Esophagus muscularis mucosa (tissue), 4 donors: ENCODE measurements at regions not wholly inside any gene's neighbourhood (a gene's known extent, or its start where the extent isn't known, plus 50 kb on each side); places are given as distances from the start of the nearest gene placed in this dataset.

Experiments used
- DNase-seq: peaks from one replicate; pipeline ENCODE4 v3.0.0-alpha.2; 2017; ENCODE audit errors: extremely low spot score
- H3K27ac ChIP-seq, 4 donors: fragments of 200-600 bp; sonication (generic); replicated peaks in 1 of 4; 1 replicate in 3 of 4; 2 replicates in 1 of 4; pipeline ENCODE4 v1.5.1; 2016 to 2019; ENCODE audit warnings: mild to moderate bottlenecking in 1 of 4
- H3K27me3 ChIP-seq, 4 donors: fragments of 200-600 bp; sonication (generic); one replicate each; pipeline versions ENCODE4 v1.5.1 to v1.6.0; 2016 to 2019
- H3K36me3 ChIP-seq, 4 donors: fragments of 200-600 bp; sonication (generic); one replicate each; pipeline ENCODE4 v1.5.1; 2016 to 2019
- H3K4me1 ChIP-seq, 4 donors: fragments of 200-600 bp; sonication (generic); one replicate each; pipeline ENCODE4 v1.5.1; 2016 to 2019
- H3K4me3 ChIP-seq, 4 donors: fragments of 200-600 bp; sonication (generic); 1 replicate in 2 of 4; 2 replicates in 2 of 4; pipeline ENCODE4 v1.5.1; 2016 to 2019; ENCODE audit warnings: mild to moderate bottlenecking in 4 of 4, moderate library complexity in 1 of 4
- H3K9me3 ChIP-seq, 4 donors: fragments of 200-600 bp; sonication (generic); 1 replicate in 3 of 4; 2 replicates in 1 of 4; pipeline ENCODE4 v1.5.1; 2016 to 2019
- EP300 ChIP-seq: sonication (generic); formaldehyde crosslinking; IDR thresholded peaks from one replicate; pipeline ENCODE4 v1.6.1; 2017; ENCODE audit warnings: antibody characterized with exemption
- POLR2A ChIP-seq: fragments of 450-650 bp; IDR thresholded peaks from one replicate; pipeline ENCODE4 v1.6.1; 2017; ENCODE audit warnings: antibody characterized with exemption, moderate library complexity, mild to moderate bottlenecking, low read depth
- POLR2AphosphoS5 ChIP-seq, 2 donors: sonication (generic); formaldehyde crosslinking; IDR thresholded peaks; one replicate each; pipeline ENCODE4 v1.6.1; 2017; ENCODE audit warnings: antibody characterized with exemption in 2 of 2
- WGBS: methylation state at CpG from one replicate; pipeline ENCODE4 v1.1.5; 2018; 5-methylcytosine and 5-hydroxymethylcytosine counted together
- intact Hi-C: fragments of 100-400 bp; cut with DNase I; formaldehyde crosslinking; loops from one replicate; pipeline ENCODE4 v1.15.1; 2023
- TF ChIP-seq, protein P1 (sequence below), 3 experiments: fragments of 200-600 bp in 2 of 3; fragments of 450-650 bp in 1 of 3; sonication (generic) in 2 of 3; IDR thresholded peaks; one replicate each; pipeline ENCODE4 v1.5.1; 2017 to 2019; ENCODE audit warnings: antibody characterized with exemption in 3 of 3, mild to moderate bottlenecking in 2 of 3, moderate library complexity in 1 of 3

- TF ChIP-seq, protein P1, sequence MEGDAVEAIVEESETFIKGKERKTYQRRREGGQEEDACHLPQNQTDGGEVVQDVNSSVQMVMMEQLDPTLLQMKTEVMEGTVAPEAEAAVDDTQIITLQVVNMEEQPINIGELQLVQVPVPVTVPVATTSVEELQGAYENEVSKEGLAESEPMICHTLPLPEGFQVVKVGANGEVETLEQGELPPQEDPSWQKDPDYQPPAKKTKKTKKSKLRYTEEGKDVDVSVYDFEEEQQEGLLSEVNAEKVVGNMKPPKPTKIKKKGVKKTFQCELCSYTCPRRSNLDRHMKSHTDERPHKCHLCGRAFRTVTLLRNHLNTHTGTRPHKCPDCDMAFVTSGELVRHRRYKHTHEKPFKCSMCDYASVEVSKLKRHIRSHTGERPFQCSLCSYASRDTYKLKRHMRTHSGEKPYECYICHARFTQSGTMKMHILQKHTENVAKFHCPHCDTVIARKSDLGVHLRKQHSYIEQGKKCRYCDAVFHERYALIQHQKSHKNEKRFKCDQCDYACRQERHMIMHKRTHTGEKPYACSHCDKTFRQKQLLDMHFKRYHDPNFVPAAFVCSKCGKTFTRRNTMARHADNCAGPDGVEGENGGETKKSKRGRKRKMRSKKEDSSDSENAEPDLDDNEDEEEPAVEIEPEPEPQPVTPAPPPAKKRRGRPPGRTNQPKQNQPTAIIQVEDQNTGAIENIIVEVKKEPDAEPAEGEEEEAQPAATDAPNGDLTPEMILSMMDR (IDR thresholded peaks at IDR 0.05): no peak
- TF ChIP-seq EP300 (no peak), POLR2AphosphoS5 (IDR thresholded peaks at IDR 0.05) (no peak)
- H3K27ac ChIP-seq: no peak overlapping the region
- WGBS: 66% methylated on average over 4 of the region's 6 CpGs
Observed at GRCh38 chr7:145082366-145083161, 246.7 kb upstream of the TPK1 start.

GRCh38 chr7:145065473-145065872, 229.6 kb upstream of the TPK1 start:
- intact Hi-C loops: no loop called here
- WGBS: 56% methylated on average over 2 of the region's 2 CpGs
- no peak for TF ChIP-seq POLR2AphosphoS5 (IDR thresholded peaks at IDR 0.05)
- no peak for TF ChIP-seq POLR2A
- TF ChIP-seq, protein P1 (IDR thresholded peaks at IDR 0.05): no peak
- TF ChIP-seq EP300: no peak
- no peak for DNase-seq
- H3K4me1 ChIP-seq: no peaks in the 10 kb centered on the region
- H3K9me3 ChIP-seq: no peaks in the 10 kb centered on the region
- H3K4me3 ChIP-seq: no peak overlapping the region
- no peak overlapping the region for H3K27ac ChIP-seq
- no peaks in the 10 kb centered on the region for H3K27me3 ChIP-seq
- no peaks in the 10 kb centered on the region for H3K36me3 ChIP-seq

More at GRCh38 chr7:145082366-145083161, 246.7 kb upstream of the TPK1 start:
- Histone ChIP-seq H3K4me1 (no peaks in the 10 kb centered on the region), H3K27me3 (peaks cover 0 to 7% (median 0%) of the 10 kb centered on the region in 4 donors), H3K9me3 (no peaks in the 10 kb centered on the region), H3K4me3 (no peak overlapping the region), H3K36me3 (no peaks in the 10 kb centered on the region)
- intact Hi-C loops: no loop called here
- DNase-seq: no peak

- no peaks in the 10 kb centered on the region for H3K4me1 ChIP-seq
- H3K27ac ChIP-seq: no peak overlapping the region
- intact Hi-C loops: no loop called here
- H3K36me3 ChIP-seq: no peaks in the 10 kb centered on the region
- TF ChIP-seq EP300: no peak
- TF ChIP-seq POLR2AphosphoS5 (IDR thresholded peaks at IDR 0.05): no peak
- TF ChIP-seq, protein P1 (IDR thresholded peaks at IDR 0.05): no peak
- no peak for TF ChIP-seq POLR2A
- no peaks in the 10 kb centered on the region for H3K27me3 ChIP-seq
- H3K9me3 ChIP-seq: no peaks in the 10 kb centered on the region
- no peak for DNase-seq
- no peak overlapping the region for H3K4me3 ChIP-seq
- WGBS: 62% methylated on average over 4 of the region's 4 CpGs
Observed at GRCh38 chr7:145064114-145064513, 228.3 kb upstream of the TPK1 start.

DNA sequence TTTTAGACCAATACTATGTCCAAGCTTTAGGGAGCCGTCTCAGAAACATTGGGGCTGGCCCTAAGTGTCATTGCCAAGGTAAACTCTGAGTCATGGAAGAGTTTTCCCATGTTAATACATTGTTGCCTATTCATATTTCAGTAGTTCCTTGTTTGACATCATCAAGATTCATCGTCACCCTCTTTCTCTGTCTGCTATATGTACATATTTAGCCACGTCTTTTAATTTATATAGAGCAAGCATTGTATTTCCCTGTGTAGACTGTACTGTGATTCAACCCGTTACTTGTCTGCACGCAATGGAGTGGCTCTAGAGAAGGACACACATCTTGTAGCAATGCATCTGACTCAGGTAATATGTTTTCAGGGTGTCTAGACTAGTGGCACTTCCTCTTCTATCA, 217.9 kb upstream of the TPK1 start:
- Histone ChIP-seq H3K27me3 (no peaks in the 10 kb centered on the region), H3K36me3 (no peaks in the 10 kb centered on the region), H3K4me1 (no peaks in the 10 kb centered on the region), H3K27ac (no peak overlapping the region), H3K9me3 (peaks cover 0 to 4% (median 0%) of the 10 kb centered on the region in 4 donors), H3K4me3 (no peak overlapping the region)
- no peak for DNase-seq
- intact Hi-C loops: no loop called here
- no peak for TF ChIP-seq EP300
- TF ChIP-seq POLR2AphosphoS5 (IDR thresholded peaks at IDR 0.05): no peak
- TF ChIP-seq POLR2A: no peak
- TF ChIP-seq, protein P1 (IDR thresholded peaks at IDR 0.05): no peak
- 80% methylated on average over 5 of the region's 5 CpGs for WGBS

- H3K4me1 ChIP-seq: no peaks in the 10 kb centered on the region
- no peaks in the 10 kb centered on the region for H3K27me3 ChIP-seq
- intact Hi-C loops: no loop called here
- 78% methylated on average over 1 of the region's 1 CpG for WGBS
- no peak overlapping the region for H3K27ac ChIP-seq
- no peak overlapping the region for H3K4me3 ChIP-seq
- H3K9me3 ChIP-seq: peaks cover 0 to 6% (median 0%) of the 10 kb centered on the region in 4 donors
- DNase-seq: no peak
- H3K36me3 ChIP-seq: no peaks in the 10 kb centered on the region
- no peak for TF ChIP-seq EP300
Observed at GRCh38 chr7:145050415-145050814, 214.6 kb upstream of the TPK1 start.
